Fibroblast of lung (primary cell): ENCODE measurements at regions not wholly inside any gene's neighbourhood (a gene's known extent, or its start where the extent isn't known, plus 50 kb on each side); places are given as distances from the start of the nearest gene placed in this dataset.

ENCODE experiments used
- EZH2 ChIP-seq: IDR thresholded peaks from 2 replicates; pipeline ENCODE4 v1.5.1; 2012; ENCODE audit warnings: low read length, control low read depth, mild to moderate bottlenecking; ENCODE audit errors: missing control alignments
- TF ChIP-seq, protein P1 (sequence below), 2 donors: IDR thresholded peaks in 1 of 2; conservative IDR thresholded peaks in 1 of 2; 1 replicate in 1 of 2; 2 replicates in 1 of 2; pipeline ENCODE4 v1.5.1; 2011 to 2012; ENCODE audit warnings: low read length in 2 of 2, control low read depth in 1 of 2, inconsistent platforms in 1 of 2, low read depth in 1 of 2, mild to moderate bottlenecking in 1 of 2

DNA sequence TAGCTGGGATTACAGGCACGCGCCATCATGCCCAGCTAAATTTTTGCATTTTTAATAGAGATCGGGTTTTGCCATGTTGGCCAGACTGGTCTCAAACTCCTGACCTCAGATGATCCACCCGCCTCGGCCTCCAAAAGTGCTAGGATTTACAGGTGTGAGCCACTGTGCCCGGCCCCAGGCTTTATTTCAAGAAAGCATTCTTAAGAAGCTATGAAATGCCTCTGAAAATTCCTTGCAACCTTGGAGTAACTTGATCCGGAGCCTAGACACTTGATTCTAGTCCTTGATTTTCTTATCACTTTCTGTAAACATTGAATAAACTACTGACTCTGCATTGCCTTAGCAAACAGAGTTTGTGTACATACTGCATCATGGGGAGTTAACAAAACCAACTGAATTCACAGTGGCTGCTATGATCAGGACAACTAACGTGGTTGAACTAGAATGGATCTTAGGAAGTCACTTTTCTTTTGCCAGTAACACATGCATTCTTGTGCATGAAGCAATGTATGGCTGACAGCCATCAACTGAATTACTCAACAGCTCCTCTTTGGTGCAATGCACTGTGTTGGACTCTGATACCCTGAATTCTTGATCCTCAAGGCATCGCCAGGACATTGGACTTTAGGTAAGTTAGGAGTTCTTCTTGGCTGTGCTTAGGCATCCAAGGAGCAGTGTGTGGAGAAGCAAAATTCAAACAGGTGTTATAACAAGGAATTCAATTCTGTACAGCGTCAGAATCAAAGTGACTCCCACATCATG lies 102.8 kb upstream of the TMEM170B start:
- TF ChIP-seq, protein P1, sequence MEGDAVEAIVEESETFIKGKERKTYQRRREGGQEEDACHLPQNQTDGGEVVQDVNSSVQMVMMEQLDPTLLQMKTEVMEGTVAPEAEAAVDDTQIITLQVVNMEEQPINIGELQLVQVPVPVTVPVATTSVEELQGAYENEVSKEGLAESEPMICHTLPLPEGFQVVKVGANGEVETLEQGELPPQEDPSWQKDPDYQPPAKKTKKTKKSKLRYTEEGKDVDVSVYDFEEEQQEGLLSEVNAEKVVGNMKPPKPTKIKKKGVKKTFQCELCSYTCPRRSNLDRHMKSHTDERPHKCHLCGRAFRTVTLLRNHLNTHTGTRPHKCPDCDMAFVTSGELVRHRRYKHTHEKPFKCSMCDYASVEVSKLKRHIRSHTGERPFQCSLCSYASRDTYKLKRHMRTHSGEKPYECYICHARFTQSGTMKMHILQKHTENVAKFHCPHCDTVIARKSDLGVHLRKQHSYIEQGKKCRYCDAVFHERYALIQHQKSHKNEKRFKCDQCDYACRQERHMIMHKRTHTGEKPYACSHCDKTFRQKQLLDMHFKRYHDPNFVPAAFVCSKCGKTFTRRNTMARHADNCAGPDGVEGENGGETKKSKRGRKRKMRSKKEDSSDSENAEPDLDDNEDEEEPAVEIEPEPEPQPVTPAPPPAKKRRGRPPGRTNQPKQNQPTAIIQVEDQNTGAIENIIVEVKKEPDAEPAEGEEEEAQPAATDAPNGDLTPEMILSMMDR (conservative IDR thresholded peaks at IDR 0.05 in 1 of 2, IDR thresholded peaks at IDR 0.05 in 1 of 2; ENCODE audit: low read depth in 1 of 2, low read length in 2 of 2): no peak
- no peak for TF ChIP-seq EZH2
